NCI-H1105 (cell line): ENCODE measurements at regions not wholly inside any gene's neighbourhood (a gene's known extent, or its start where the extent isn't known, plus 50 kb on each side); places are given as distances from the start of the nearest gene placed in this dataset.

Source experiments
- DNase-seq: peaks from one replicate; lab custom pipeline; 2025; lab: John Stamatoyannopoulos, UW

DNA sequence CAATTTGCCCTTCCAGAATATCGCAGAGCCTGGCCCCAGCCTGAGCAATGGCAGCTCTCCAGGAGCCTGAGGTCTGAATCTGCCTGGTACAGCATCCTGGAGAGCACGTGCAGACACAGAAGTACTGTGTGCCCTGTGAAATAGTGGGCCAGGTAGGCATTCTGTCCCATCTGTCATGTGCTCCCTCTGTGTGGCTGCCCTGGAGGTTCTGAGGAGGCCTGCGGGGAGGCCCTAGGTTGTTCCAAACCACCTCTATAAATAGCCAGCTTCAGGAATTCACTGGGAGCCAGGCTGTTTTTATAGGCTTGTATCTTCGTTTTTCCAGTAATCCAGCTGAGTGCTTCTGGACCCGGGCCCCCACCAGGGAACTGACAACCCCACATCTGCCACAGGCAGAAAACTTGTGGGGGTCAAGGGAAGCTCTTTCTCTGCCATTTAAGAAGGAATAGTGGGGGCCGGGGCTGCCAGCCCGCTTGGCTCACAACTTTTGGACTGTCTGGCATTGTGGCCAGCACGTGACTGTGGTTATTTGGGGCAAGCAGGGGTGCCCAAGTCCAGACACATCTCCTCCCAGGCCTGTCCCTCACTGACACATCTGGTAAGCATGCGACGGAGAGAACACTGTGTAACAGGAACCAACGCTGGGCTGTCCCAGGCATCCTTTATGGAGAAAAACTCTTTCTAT, 356.3 kb upstream of the TNRC6C start:
- DNase-seq, result no peak

DNA sequence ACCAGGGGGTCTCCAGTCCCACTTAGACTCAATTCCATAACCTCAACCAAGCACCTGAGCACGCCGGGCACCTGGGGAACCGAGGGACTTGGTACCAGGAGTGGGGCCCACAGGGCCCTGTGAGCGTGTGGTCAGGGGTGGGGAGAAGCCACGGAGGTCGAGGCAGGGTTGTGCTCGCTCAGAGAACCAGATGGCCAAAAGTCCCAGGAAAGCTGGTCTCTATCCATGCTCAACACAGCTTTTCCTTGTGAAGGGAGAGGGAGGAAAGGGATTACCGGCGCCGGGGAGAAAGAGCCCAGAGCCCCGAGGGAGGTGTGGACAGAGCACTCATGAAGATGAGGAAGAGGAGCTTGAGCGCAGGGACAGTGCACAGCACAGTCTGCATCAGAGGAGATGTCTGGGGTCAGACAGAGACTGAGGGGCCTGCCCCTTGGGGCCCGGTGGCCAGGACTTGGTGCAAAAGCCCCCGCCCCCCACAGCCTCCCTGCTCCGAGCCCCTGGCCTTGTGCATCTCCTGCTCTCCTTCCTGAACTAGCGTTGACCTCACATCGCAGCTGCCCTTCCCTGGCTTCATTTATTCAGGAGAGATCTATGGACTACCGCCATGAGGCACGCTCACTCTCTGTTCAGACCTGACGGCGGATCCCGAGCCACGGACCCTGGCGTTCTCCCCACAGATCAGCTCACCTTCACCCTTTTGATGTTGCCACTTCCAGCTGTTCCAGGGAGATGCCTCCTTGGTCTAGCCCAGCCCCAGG, 355.4 kb upstream of the TNRC6C start:
- DNase-seq, result no peak

DNA sequence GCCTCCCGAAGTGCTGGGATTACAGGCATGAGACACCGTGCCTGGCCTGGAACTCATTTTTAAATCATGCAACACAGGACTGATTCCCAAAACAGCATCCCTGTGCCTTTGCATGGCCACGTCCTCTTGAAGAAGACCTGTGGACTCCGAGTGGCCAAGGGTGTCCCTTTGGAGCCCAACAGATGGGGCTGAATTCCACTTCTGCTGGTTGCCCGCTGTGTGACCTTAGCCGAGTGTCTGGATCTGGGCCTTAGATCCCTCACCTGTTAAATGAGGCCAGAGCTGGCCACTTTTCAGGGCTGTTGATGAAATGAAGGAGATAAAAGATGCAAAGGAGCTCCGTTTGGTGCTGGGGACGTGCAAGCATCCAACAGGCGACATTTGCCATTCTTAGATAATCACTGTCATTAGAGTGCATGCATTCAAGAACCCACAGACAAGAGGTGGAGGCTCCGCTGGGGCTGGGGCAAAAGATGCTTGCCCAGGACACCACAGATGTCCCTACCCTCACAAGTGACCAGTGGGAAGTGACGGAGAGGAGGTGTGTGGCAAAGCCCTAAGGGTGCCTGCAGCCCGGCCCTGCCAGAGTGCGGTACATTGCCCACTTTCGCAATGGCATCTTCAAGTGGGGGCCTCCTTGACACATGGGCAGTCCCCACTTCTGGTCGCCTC, 354.1 kb upstream of the TNRC6C start:
- DNase-seq, result no peak

DNA sequence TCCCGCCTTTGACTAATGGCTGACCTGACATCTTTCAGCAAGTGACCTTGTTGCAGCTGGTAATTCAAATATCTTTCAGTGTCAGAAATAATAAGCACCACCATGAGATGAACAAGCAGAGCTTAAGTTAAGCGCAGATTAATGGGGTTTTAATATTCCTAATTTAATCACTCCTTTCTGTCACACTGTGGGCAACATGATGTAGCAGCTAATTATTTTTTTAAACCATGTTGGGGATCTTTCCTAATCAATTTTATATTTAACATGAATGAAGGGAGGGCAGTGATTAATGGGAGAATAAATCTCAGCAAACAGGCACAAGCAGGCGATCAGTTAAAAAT, 353.6 kb upstream of the TNRC6C start:
- no peak for DNase-seq

DNA sequence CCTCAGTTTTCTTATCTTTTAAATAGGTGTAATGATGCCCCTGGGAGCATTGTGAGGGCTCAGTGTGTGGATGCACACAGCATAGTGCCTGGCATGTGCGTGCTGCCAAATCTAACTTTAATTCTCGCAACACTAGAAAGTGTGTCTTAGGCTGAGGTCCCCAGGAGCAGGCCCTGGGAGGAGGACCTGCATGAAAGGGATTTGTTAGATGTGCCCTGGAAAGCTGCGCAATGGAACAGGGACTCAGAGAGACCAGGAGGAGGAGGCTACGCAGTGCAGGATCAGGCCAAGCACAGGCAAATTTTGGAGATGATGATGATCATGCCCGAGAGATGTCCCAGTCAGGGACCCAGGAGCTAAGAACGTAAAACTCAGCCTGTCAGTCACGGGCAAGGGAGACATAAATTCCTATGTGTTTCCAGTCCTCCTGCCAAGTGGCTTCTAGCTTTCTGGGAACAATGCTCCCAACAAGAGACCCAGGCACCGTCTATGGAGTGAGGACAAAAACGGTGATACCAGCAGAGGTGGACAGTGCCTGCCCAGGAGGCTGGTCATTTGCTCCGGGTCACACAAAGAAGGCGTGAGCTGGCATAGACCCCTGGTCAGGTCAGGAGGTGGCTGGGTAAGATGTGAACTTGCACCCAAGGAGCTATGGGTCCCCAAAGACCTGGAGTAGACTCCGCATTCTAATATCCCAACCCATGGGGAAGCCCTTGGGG, 352.2 kb upstream of the TNRC6C start:
- DNase-seq, result no peak

DNA sequence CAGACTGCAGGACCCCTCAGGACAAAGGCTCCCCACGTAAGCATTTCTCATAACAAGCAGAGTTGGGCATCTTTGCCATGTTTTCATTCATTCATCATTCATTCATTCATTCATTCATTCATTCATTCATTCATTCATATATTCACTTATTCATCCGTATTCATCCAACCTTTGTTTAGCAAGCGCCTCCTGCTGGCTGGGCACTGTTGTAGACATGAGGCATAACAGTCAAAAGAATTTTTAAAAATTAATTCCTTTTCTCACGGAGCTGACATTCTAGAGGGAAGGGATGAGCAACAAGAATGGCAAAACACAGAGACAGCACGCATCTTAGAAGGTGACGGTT, 351.7 kb upstream of the TNRC6C start:
- no peak for DNase-seq

DNA sequence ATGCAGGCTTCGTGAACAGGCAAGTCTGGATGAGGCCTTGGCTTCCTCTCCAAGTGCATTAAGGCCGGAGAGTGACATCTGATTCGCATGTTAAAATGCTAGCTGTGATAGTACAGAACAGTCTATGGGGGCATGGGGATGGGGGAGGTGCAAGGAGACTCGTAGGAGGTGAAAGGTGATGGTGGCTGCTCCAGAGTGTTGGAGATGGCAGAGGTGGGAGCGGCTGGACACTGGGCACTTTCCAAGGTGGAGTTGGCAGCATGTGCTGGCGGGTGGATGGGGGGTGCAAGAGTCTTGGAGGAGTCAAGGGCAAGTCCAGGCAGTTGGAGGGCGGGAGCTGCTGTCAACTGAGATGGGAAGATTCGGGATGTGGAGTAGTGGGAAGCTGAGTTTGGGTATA, 350.9 kb upstream of the TNRC6C start:
- no peak for DNase-seq

DNA sequence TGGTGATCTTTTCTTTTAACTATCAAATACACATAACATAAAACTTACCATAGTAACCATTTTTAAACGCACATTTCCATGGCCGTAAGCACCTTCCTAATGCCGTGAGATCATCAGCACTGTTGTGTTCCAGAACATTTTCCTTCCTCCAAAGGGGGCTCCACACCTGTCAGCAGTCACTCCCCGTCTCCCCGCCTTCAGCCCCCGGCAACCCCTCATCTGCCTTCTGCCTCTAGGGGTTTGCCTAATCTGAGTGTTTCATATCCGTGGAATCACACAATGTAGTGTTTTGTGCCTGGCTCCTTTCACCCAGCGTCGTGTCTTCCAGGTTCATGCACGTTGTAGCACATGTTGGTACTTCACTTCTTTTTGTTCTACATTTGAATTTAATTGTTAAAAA, 350.1 kb upstream of the TNRC6C start:
- DNase-seq, result no peak

DNA sequence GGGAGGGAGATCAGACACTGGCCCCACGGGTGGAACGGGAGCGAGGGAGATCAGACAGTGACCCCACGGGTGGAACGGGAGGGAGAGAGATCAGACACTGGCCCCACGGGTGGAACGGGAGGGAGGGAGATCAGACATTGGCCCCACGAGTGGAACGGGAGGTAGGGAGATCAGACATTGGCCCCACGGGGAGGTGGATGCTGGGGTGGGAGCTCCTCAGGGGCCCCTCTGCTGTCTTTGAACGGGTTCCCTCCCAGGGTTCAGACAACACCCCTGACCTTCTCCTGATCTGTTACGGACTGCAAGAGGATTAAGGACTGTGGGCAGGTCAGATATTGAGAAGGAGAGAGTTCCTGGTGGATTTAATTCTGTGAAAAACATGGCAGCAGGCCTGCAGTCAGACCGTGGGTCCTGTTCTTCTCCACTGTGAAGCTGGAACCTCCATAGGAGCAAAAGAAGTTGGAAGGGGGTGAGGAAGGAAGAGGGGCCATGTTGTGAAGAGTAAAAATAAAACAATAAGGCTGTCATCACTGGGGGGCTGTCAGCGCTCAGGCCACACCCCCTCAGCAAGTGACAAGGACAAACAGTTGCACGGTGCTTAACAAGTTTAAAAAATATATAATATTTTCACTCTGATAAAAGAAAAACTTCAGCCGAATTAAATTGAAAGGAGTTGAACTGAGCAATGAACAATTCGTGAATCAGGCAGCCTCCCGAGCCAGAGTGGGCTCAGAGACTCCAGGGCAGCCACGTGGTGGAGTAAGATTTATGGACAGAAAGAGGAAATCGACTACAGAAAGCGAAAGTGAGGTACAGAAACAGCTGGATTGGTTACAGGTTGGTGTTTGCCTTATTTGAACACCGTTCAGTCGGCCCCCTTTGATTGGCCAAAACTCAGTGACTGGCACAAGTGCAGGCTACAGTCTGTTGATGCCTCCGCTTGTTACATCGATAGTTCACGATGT, 348.7 kb upstream of the TNRC6C start:
- DNase-seq, result no peak

DNA sequence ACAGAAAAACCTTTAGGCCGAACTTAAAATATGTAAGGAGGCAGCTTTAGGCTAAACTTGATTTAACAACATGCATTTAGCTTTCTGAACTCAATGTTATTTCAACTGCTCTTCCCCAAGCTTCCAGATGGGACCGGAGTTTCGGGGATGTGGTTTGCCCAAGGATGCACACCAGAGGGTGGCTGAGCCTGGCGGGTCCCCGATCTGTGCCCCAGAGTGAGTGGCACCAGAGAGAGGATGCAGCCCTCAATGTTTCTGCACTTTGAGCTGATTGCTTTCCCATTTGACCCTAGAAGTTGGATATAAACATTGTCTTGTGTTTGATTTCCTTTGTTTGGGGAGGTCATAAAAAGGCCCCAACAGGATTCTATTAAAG, 348.0 kb upstream of the TNRC6C start:
- DNase-seq, result no peak

DNA sequence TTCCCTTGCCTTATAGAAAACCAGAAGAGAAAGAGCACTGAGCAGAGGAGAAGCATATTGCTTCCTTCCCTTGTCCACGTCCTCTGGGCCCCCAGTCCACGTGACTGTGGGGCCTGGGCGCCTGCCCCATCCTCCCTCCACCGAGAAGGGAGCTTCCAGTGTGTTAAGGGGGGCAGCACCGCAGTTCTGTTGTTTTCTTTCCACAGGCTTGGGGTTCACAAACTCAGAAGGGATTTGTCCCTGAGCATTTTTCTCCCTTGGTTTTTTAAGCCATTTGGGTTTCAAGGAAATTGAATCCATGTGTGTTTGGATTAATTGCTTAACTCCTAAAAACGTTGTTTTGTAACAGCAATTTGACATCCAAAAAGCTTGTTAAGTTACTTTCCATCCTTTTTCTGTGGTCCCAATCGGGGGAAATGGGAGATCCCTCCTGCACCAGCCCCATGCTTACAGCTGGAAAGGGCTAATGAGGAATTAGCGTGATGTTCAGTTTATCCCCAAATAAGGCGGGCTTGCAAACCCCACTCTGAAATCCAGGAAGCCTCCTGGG, 347.5 kb upstream of the TNRC6C start:
- DNase-seq, result no peak

DNA sequence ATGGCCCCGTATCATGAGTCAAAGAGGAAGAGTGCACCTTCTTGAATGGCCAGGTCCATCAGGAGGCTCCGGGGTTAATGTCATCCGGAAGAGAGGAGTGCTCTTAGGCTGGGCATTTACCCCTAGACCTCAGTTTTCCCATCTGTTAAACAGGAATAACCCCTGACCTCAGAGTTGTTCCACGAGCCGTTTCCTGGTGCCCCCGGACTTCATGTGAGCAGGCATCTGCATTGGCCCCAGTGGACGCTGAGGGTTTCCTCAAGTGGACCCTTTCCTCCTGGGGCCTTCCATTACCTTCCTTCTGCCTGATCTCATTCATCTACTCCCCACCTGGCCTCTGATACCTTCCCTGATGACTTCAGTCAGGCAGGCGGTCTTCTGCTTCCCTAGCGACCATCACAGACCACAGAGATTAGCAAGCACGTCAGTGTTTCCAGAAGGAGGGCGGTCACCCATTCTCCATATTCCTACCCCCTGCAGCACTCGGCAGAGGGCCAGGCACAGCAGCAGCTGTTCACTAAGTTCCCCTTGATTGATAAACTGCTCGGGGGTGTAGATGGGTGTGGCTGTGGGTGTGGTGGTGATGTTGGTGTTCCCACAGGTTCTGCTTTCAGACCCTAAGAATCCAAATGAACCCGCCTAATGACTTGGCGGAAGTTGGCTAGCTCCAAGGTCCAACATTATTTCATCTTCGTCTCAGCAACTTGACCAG, 346.6 kb upstream of the TNRC6C start:
- no peak for DNase-seq

DNA sequence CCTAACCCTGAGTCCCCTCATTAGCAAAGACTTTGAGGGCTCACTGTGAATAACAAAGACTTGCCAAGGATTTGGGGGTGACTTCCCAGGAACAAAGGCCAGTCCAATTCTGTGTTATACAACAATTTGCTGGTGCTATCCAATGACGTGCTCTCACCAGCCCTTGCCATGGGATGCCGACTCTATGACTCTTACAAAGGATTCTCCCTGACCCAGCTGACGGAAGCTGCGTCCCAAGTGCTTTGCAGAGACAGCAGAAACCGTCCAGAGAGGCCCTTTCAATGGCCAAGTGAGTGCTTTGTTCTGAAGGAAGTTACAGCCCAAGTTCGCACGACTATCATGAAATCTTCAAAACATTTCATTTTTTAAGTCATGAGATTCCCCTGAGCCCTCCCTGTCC, 345.3 kb upstream of the TNRC6C start:
- no peak for DNase-seq

DNA sequence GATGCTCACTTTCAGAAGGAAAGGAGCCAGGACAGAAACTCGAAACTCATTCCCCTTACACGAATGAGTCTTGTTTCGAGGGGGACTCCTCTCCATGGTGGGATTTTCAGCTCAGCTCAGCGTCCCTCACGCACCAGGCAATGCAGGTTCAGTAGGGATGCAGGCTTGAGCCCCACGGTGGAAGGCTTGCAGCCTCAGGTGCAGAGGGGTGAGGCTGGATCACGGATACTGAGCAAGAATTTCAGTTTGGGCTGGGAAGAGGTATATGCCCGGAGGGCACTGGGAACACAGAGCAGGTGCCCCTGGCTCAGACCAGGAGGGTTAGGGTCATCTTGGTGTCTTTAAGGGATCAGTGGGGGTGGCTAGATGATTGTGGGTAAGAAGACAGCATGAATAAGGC, 344.9 kb upstream of the TNRC6C start:
- DNase-seq, result no peak

DNA sequence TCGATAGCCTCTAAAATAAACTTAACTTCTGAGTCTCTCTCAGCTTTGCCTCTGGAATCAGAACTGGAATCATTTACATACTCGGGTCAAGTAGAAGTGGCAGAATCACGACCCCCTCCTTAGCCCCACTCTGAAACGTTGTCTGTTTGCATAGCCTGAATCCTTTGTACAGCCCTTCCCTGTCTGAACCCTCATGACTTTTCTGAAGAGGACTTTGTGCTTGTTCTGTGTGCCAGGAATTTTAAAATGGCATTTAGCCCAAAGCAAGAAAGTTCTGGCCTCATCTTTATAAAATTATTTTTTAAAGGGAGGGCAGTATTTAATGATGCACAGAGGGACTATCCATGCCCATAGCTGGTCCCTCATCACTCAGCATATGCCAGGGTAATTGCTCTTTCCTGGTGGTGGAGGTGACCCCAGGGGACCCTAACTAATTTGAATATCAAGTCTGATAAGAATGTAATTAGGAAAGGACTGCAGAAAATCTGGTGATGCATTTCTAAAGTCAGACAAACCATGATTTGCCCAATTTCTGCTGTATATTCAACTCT, 342.7 kb upstream of the TNRC6C start:
- DNase-seq, result no peak

DNA sequence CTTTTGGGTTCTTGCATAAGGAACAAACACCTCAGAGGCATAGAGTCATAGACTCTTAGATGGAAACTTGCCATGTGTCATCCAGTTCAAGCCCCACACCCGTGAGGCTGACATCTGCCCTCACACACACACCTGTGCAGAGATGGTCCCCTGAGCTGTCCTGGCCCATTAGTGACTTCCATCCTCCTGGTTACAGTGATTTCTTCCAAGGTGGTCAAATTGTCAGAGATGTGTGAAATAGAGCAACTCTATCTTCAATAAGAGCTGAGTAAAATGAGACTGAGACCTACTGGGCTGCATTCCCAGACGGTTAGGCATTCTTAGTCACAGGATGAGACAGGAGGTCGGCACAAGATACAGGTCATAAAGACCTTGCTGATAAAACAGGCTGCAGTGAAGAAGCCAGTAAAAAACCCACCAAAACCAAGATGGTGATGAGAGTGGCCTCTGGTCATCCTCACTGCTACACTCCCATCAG, 342.2 kb upstream of the TNRC6C start:
- DNase-seq, result no peak

DNA sequence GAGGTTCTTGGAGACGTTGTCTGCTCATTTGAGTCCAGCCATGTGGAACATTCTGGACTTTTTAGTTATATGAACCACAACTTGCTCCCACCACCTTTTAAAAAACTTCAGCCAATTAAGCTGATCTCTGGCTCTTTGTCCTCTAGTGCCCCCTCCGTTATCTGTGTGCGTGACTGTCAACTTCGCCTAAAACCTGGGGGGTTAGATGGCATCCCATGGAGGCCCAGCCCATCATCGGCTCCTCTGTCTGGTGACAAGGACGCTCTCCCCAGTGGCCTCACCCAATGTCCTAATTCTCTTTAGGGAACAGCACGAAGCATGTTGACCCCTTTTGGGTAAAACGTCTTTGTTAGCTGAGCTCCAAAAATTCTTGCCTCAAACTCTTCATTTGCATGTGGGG, 341.0 kb upstream of the TNRC6C start:
- DNase-seq, result no peak

DNA sequence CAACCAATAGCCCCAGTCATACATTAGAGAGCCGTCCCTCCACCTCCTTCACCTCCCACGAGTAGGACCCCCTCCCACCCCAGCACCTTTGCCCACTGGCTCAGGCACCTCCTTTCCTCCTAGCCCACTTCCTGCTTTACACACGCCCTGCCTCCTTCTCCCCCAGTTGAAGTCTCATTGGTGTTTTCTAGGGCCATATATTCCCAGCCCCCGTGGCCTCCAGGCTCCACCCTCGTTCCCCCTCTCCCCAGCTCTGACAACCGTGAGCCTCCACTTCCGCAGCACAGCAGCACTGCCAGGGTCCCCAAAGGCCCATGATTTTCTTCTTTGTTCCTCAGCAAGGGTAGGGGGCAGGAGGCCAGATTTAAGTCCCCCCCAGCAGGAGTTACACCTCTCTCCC, 340.3 kb upstream of the TNRC6C start:
- no peak for DNase-seq

DNA sequence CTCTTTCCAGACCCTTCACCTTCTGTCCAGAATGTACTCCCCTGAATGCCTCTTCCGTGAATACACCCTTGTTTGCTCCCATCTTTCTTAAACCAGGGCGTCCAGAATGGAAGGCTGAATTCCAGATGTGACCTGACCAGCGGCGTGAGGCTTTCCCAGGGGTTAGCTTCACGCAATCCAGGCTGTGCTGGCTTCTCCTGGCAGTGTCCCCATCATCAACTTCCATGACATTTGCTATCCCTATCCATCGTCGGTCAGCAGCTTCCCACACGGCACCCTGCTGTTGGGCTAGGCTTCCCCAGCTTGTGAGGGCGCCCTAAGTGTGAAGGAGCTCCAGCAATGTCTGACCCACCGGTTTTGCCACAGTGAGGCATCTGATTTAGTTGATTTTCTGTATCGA, 339.8 kb upstream of the TNRC6C start:
- DNase-seq, result no peak

DNA sequence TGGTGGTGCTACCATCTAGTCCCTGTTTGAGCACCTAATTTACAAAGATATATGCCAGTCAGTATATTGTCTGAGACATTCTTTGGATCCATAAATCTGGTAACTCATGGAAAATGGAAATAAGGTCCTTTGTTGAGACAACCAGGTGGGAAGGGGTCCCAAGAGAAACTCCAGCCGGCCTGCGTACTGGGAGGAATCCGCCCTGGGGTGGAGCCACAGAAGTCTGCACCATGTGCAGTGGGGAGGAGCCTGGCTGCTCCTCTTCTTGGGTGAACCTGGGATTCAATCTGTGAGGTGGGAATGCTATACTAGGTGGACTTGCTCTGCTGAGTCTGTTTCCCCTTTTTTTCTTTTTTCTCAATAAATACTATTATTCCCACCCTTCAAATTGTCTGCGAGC, 339.2 kb upstream of the TNRC6C start:
- DNase-seq, result no peak
